CD4-positive, alpha-beta T cell (primary cell): ENCODE measurements at regions not wholly inside any gene's neighbourhood (a gene's known extent, or its start where the extent isn't known, plus 50 kb on each side); places are given as distances from the start of the nearest gene placed in this dataset.

Source experiments
- ATAC-seq: fragments of 200-7000 bp; cut with Tn5 transposase; one replicate; pipeline ENCODE4 v1.10.0; 2022; ENCODE audit warnings: mild to moderate bottlenecking; ENCODE audit not compliant: poor library complexity
- CTCF ChIA-PET: fragments of 350-600 bp; sonication (Branson Sonifier 250); formaldehyde crosslinking; loops from one replicate; lab custom pipeline; 2021; ENCODE audit warnings: antibody characterized with exemption, inconsistent platforms; lab: Charles Lee
- POLR2A ChIA-PET: fragments of 350-600 bp; sonication (Branson Sonifier 250); formaldehyde crosslinking; loops from one replicate; lab custom pipeline; 2021; ENCODE audit warnings: antibody characterized with exemption, inconsistent platforms; lab: Charles Lee
- DNase-seq, 14 experiments: peaks; one replicate each; pipeline ENCODE4 v3.0.0-alpha.2; 2013 to 2020; ENCODE audit warnings: mixed read lengths in 2 of 14
- H3K27ac ChIP-seq, 2 donors: one replicate each; pipeline versions ENCODE4 v1.5.1 to v1.7.0; 2013; ENCODE audit warnings: low read length in 2 of 2, low read depth in 1 of 2, mild to moderate bottlenecking in 1 of 2
- H3K27me3 ChIP-seq, 2 experiments: 1 replicate in 1 of 2; 2 replicates in 1 of 2; pipeline versions ENCODE4 v1.6.1 to v1.7.0; 2013; ENCODE audit warnings: low read length in 2 of 2, control low read depth in 1 of 2, mild to moderate bottlenecking in 1 of 2, moderate library complexity in 1 of 2; ENCODE audit not compliant: insufficient read depth in 2 of 2, control insufficient read depth in 1 of 2
- H3K36me3 ChIP-seq: one replicate; pipeline ENCODE4 v1.6.1; 2013; ENCODE audit warnings: low read length, control low read depth; ENCODE audit not compliant: insufficient read depth
- H3K4me1 ChIP-seq: one replicate; pipeline ENCODE4 v1.6.1; 2013; ENCODE audit warnings: low read length, control low read depth; ENCODE audit not compliant: insufficient read depth
- H3K4me3 ChIP-seq: one replicate; pipeline ENCODE4 v1.5.1; 2013; ENCODE audit warnings: mild to moderate bottlenecking, low read length, moderate library complexity
- H3K9me3 ChIP-seq, 2 experiments: 1 replicate in 1 of 2; 2 replicates in 1 of 2; pipeline versions ENCODE4 v1.6.1 to v1.7.0; 2013; ENCODE audit warnings: low read length in 2 of 2, mild to moderate bottlenecking in 2 of 2, control low read depth in 1 of 2, moderate library complexity in 1 of 2; ENCODE audit not compliant: control insufficient read depth in 1 of 2, insufficient read depth in 1 of 2
- H3K27ac Mint-ChIP-seq: one replicate; pipeline ENCODE4 v1.8.0; 2020; ENCODE audit warnings: mixed read lengths
- H3K27me3 Mint-ChIP-seq: one replicate; pipeline ENCODE4 v1.8.0; 2021; ENCODE audit warnings: mixed read lengths
- H3K36me3 Mint-ChIP-seq: one replicate; pipeline ENCODE4 v1.8.0; 2021; ENCODE audit warnings: low read depth, mixed read lengths
- H3K4me1 Mint-ChIP-seq: one replicate; pipeline ENCODE4 v1.8.0; 2021; ENCODE audit warnings: low read depth, mixed read lengths
- H3K4me3 Mint-ChIP-seq: one replicate; pipeline ENCODE4 v1.8.0; 2020; ENCODE audit warnings: mild to moderate bottlenecking, mixed read lengths
- H3K9me3 Mint-ChIP-seq: one replicate; pipeline ENCODE4 v1.8.0; 2020; ENCODE audit warnings: mixed read lengths
- intact Hi-C, 2 experiments: fragments of 100-400 bp; cut with DNase I in 1 of 2; cut with micrococcal nuclease in 1 of 2; formaldehyde crosslinking; loops; one replicate each; pipeline versions ENCODE4 v1.15.1 to v1.9.0; 2023 to 2025; cut with DNase I, micrococcal nuclease
- TF ChIP-seq, protein P1 (sequence below): fragments of 200-600 bp; IDR thresholded peaks from one replicate; pipeline ENCODE4 v1.8.0; 2022; ENCODE audit warnings: antibody characterized with exemption, mild to moderate bottlenecking

DNA sequence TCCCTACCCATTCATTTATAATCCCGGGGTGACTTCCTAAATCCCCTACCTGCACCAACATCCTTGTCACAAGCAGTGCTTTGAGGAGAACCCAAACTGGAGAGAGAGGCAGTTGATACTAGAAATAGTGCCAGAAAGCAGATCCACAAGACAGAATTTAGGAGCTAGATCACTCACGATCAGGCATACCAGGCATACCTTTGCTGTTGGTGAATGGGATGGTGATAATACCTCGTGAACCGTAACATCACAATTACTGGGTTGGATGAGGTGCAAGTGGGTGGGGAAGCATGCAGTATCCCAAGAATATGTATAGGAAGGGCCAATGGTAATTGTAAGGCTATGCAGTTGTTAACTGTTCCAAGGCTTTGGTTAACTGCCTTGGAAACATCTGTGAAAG, 129.3 kb downstream of the TMA16 start:
- no peak overlapping the region for H3K4me3 Mint-ChIP-seq
- POLR2A ChIA-PET, result no interaction called here
- H3K27ac Mint-ChIP-seq, result no peak overlapping the region

DNA sequence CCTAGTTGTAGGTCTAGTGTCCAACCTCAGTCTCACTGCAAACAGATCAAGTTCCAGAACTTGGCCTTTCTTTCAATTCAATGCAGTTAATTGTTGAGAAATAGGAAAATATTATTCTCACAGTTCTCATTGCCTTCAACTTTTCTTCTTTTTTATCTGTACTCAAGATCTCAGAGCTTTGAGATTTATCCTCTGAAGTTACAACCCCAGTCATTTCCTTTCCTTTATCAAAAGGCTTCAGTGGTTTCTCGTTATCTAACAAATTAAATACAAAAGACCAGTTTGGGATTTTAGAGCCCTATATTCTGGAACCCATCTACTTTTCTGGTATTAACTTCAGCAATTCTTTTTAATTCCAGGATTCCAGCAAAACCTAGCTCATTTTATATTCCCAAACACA, 130.2 kb downstream of the TMA16 start:
- Histone ChIP-seq H3K36me3 (no peaks in the 10 kb centered on the region), H3K27me3 (no peaks in the 10 kb centered on the region), H3K4me1 (peaks cover 17% of the 10 kb centered on the region), H3K4me3 (no peak overlapping the region), H3K9me3 (no peaks in the 10 kb centered on the region), H3K27ac (no peak overlapping the region)
- Mint-ChIP-seq H3K27ac (peak overlapping the region; percentile 19), H3K36me3 (no peaks in the 10 kb centered on the region), H3K9me3 (no peaks in the 10 kb centered on the region), H3K4me3 (peak overlapping the region; percentile 69), H3K27me3 (no peaks in the 10 kb centered on the region), H3K4me1 (peaks cover 48% of the 10 kb centered on the region)
- ATAC-seq, result peak; percentile 54
- POLR2A ChIA-PET, result interaction anchor here (0.5 kb wide), 1 partner anchor 26 kb away, joined by 3 read pairs; no protein-coding TSS in a partner anchor
- TF ChIP-seq, protein P1, sequence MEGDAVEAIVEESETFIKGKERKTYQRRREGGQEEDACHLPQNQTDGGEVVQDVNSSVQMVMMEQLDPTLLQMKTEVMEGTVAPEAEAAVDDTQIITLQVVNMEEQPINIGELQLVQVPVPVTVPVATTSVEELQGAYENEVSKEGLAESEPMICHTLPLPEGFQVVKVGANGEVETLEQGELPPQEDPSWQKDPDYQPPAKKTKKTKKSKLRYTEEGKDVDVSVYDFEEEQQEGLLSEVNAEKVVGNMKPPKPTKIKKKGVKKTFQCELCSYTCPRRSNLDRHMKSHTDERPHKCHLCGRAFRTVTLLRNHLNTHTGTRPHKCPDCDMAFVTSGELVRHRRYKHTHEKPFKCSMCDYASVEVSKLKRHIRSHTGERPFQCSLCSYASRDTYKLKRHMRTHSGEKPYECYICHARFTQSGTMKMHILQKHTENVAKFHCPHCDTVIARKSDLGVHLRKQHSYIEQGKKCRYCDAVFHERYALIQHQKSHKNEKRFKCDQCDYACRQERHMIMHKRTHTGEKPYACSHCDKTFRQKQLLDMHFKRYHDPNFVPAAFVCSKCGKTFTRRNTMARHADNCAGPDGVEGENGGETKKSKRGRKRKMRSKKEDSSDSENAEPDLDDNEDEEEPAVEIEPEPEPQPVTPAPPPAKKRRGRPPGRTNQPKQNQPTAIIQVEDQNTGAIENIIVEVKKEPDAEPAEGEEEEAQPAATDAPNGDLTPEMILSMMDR, result no peak
- peak in 3 of 14 experiments; percentile 13 to 38 (median 14) for DNase-seq
- CTCF ChIA-PET, result no interaction called here
- intact Hi-C loops, result loop anchor here in 1 of 2 experiments (5.0 kb wide), 1 partner anchor 48 kb away; no protein-coding TSS in a partner anchor

More for the DNA sequence above, 129.3 kb downstream of the TMA16 start:
- no peaks in the 10 kb centered on the region for H3K9me3 Mint-ChIP-seq
- TF ChIP-seq, protein P1, result no peak
- H3K27me3 ChIP-seq, result no peaks in the 10 kb centered on the region
- H3K4me1 ChIP-seq, result peaks cover 17% of the 10 kb centered on the region
- no peak overlapping the region for H3K4me3 ChIP-seq
- H3K36me3 ChIP-seq, result no peaks in the 10 kb centered on the region
- H3K27me3 Mint-ChIP-seq, result no peaks in the 10 kb centered on the region
- intact Hi-C loops, result no loop called here
- no peak overlapping the region for H3K27ac ChIP-seq
- DNase-seq, result no peak
- peaks cover 48% of the 10 kb centered on the region for H3K4me1 Mint-ChIP-seq
- CTCF ChIA-PET, result interaction anchor here (0.7 kb wide), 1 partner anchor 13 kb away, joined by 3 read pairs; no protein-coding TSS in a partner anchor
- no peak for ATAC-seq
- H3K36me3 Mint-ChIP-seq, result no peaks in the 10 kb centered on the region
- no peaks in the 10 kb centered on the region for H3K9me3 ChIP-seq

DNA sequence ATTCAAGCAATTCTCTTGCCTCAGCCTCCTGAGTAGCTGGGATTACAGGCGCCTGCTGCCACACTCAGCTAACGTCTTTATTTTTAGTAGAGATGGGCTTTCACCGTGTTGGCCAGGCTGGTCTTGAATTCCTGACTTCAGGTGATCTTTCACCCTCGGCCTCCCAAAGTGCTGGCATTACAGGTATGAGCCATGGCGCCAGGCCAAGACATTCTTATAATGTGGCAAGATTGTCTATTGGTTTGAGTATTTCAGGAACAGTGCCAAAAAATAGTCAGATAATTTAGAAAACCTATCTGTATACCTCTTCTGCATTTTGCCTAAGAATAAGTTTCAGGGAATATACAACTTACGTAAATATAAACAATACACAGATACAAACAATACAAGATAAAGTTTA, 136.8 kb downstream of the TMA16 start:
- H3K36me3 Mint-ChIP-seq, result no peaks in the 10 kb centered on the region
- no peak overlapping the region for H3K27ac Mint-ChIP-seq
- DNase-seq (no peak), ATAC-seq (no peak)
- no peaks in the 10 kb centered on the region for H3K4me1 Mint-ChIP-seq
- CTCF ChIA-PET, result no interaction called here
- no peaks in the 10 kb centered on the region for H3K27me3 ChIP-seq
- H3K9me3 Mint-ChIP-seq, result no peaks in the 10 kb centered on the region
- no peak overlapping the region for H3K27ac ChIP-seq
- no peaks in the 10 kb centered on the region for H3K36me3 ChIP-seq
- intact Hi-C loops, result no loop called here
- H3K27me3 Mint-ChIP-seq, result no peaks in the 10 kb centered on the region
- no peak overlapping the region for H3K4me3 ChIP-seq
- TF ChIP-seq, protein P1, result no peak
- POLR2A ChIA-PET, result no interaction called here
- H3K4me3 Mint-ChIP-seq, result no peak overlapping the region
- no peaks in the 10 kb centered on the region for H3K4me1 ChIP-seq
- H3K9me3 ChIP-seq, result no peaks in the 10 kb centered on the region
